NCI-H226 (cell line): ENCODE measurements at regions not wholly inside any gene's neighbourhood (a gene's known extent, or its start where the extent isn't known, plus 50 kb on each side); places are given as distances from the start of the nearest gene placed in this dataset.
A peak's percentile ranks its signal among the peaks of the same experiment; 100 is the strongest.
"Not testable (repeated sequence)": the region's sequence is repeated elsewhere in the genome, so short reads cannot be mapped to it uniquely, and the experiment has no call there.

ENCODE experiments used
- DNase-seq: peaks from one replicate; pipeline ENCODE4 v3.0.0-alpha.2; 2015

GRCh38 chr20:6715401-6715941 lies 52.0 kb upstream of the BMP2 start:
- no peak for DNase-seq

- DNase-seq, result no peak
These were observed 53.2 kb upstream of the BMP2 start for GRCh38 chr20:6714279-6714711.

- DNase-seq, result peak; percentile 64
These were observed 55.4 kb upstream of the BMP2 start for GRCh38 chr20:6711951-6712649.

GRCh38 chr20:6709910-6710595 lies 57.4 kb upstream of the BMP2 start:
- DNase-seq, result peak; percentile 80

- peak; percentile 70 for DNase-seq
These were observed 59.5 kb upstream of the BMP2 start for GRCh38 chr20:6708010-6708409.

GRCh38 chr20:6707321-6707831 lies 60.1 kb upstream of the BMP2 start:
- no peak for DNase-seq

GRCh38 chr20:6705926-6706548 lies 61.4 kb upstream of the BMP2 start:
- no peak for DNase-seq

DNA sequence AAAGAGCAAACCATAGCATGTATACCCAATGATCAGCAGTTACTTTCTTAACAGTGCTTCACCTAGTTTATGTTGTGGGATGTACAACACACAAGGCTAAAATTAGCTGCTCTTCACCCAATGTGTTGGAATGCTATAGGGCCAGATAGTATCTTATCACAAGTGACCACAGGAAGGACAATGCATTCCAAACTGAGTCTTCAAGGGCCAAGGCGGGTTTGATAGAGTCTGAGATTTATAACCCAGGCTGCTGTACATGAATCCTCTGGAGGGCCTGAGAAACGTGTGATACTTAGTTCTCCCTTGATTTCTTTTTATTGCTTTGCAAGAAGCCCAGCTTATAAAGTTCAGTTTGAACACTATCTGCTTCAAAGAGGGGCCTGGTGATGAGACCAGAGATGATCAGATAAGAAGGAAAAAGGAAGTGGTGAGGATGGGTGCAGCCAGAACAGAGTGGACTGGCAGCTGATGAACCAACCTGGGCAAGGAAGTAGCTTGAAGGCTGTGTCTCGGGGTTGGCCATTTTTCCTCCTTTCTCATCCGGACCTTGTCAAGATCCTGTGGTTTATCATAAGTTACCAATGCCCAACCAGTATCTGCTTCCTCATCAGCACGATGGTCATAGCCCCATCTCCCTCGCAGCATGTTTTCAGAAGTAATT lies 62.2 kb upstream of the BMP2 start:
- peak; percentile 8 for DNase-seq

DNA sequence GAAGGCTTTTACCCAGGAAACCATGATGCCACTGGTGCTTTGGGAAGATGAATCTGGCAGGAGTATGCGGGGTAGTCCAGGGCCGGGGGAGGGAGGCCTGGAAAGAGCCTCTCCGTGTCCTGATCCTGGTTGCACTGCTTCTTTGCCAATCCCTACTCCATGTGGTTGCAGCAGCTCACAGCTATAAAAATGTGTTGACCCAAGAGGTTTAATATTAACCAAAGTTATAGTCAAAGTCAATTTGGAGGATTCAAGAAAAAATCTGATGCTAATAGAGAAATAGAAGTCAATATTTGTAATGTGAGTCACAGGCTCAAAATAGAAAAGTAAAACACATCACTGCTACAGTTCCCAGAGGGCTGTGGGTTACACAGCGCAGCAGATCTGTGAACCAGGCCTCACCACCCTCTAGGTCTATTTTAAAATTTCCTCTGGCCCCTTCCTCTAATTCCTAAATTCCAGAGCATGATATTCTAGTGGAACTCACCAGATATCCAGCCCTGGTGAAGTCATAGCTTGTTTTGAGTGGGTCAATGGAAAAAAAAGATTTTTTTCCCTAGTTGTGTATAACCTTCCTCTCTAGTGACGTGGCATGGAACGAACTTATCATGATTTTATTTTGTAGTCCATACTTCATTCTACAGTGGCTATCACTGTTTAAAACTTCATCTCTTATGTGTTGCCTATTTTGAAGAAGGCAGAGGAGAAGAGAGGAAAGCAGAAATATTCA lies 63.2 kb upstream of the BMP2 start:
- no peak for DNase-seq

- no peak for DNase-seq
These were observed 63.8 kb upstream of the BMP2 start for GRCh38 chr20:6703656-6704055.

DNA sequence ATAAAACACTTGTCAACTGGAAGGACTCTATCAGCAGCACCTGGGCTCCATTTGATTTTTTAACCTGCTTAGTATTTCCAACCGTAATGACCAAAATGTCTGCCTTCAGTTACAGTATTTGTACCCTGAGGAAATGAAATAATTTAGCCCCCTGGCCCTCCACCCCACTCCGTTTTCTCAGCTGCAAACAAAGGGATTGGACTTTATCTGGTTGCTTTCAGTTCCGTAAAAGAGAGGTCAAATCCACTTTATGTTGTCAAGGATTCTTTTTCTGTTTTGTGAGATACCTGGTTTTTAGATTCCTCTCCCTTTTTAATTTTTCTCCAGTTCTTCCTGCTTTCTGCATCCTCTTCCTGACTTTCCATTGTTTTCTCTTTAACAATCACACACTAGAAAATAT lies 64.4 kb upstream of the BMP2 start:
- DNase-seq, result no peak

DNA sequence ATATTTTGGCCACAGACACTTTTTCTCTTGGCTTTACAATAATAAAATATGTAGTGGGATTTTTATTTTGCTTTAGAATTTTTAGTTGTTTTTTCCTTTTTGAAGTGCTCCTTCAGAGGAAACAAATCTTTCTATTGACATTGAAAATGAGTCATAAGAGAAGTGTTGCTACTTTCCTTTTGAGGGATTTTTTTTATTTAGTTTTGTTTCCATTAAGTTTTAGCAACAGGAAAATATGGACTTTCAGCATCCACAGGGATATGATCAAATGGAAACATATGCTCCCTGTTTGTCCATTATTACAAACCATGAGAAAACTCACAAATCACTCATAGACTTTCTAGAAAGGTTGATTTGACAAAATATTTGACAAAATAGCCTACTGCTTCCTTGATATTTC lies 65.3 kb upstream of the BMP2 start:
- no peak for DNase-seq

- DNase-seq, result no peak
These were observed 66.7 kb upstream of the BMP2 start for GRCh38 chr20:6700563-6701329.

GRCh38 chr20:6699921-6700562 lies 67.4 kb upstream of the BMP2 start:
- DNase-seq, result no peak

- no peak for DNase-seq
These were observed 68.8 kb upstream of the BMP2 start for GRCh38 chr20:6698723-6699122.

DNA sequence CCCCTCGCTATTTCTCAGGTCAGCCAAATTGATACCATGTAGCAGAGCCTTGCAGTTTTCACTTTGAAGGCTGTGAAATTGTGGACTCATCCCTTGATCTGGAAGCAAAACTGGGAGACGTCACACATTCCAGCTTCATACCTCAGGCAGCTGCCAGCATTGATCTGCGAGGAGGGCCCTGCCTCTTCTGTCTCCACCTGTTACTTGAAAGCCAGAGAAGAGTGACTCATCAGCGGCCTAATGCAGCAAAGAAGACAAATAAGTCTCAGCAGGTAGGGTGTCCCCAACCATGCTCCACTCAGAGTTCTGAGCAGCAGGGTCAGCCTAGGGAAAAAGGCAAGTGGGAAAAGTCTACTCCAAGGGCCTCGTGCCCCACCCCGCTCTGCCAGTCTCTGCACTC lies 69.4 kb upstream of the BMP2 start:
- DNase-seq, result peak; percentile 60

DNA sequence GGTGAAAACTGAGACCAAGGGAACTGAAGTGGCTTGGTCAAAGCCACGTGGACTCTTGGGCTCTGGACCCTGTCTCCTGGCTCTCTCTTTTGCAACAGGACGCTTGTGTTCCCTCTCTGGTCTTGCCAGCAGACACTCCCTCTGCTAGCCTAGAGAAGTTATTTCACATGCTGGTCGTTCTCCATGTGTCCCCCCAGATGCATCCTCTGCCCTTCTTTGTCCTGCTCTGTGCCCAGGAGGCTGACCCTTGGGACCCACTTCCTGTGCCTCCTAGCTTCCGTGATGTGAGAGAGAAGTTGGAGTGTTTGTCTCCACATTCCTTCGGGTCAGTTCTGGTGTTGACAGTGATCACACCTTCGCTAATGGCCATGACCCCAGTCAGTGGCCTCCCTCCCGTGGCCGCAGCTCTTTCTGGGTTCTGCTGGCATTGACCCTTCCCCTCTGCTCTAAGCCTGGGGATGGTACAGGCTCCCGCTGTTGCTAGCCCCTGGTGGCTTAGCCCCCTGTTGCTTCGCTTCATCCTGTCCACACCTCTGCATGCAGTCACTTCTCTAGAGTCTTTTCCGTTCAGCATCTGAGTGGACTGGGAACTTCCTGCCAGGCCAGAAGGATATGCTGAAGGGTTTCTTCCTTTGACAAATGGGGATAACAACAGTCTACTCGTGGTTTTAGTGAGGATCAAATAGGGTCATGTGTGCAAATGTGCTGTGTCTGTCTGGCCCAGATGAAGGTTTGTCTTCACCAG lies 70.1 kb upstream of the BMP2 start:
- no peak for DNase-seq

DNA sequence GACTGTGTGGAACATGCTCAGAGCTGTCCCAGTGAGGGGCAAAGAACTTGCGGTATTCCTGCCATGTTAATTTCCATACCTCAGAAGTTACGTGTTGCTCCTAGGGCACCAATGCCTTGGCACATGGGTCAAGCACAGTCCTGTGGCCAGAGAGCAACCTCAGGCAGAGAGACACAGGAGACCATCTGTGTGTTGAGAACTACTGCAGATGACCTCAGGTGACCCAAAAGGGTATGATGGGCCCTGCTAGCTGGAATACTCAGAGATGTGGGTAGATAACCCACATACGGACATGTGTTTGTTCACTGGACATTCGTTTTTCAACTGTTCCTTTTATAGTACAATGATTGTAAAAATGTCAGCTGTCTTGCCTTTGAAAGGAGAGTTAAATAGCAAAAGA lies 71.5 kb upstream of the BMP2 start:
- no peak for DNase-seq

- not testable (repeated sequence) for DNase-seq
These were observed 73.7 kb upstream of the BMP2 start for GRCh38 chr20:6693808-6694198.

DNA sequence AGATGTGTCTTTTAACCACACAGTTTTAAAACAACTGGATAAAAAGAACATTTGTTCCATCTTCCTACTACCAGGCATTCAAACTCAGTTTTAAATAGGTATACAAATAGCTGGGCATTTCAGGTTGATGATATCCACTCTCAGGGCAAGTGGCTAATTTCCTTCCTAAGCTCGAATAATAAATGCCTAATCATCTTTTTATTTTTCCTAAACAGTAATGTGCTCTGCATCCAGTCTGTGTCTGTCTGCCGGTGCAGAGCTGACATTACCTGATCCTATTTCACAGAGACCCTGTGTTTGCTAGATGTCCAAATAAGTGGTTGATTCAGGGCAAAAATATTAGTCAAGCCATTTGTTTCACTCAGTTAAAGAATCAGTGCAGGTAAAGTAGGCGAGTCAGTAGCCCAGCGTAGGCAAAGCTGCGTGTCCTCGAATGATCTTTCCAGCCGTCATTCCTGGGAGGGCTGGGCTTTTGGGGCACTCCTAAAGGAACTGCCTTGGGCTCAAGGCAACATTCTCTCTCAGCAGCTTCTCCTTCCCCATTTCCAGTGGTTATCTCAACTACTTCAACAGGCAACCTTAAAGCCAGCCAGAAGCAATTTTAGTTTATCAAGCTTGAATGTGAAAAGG lies 74.2 kb upstream of the BMP2 start:
- no peak for DNase-seq
